GM18870 (cell line): ENCODE measurements at regions not wholly inside any gene's neighbourhood (a gene's known extent, or its start where the extent isn't known, plus 50 kb on each side); places are given as distances from the start of the nearest gene placed in this dataset.
"Not testable (repeated sequence)": the region's sequence is repeated elsewhere in the genome, so short reads cannot be mapped to it uniquely, and the experiment has no call there.

Experiments
- ATAC-seq: cut with Tn5 transposase; IDR thresholded peaks from one replicate; pipeline ENCODE4 v1.9.1; 2021; ENCODE audit warnings: moderate library complexity; ENCODE audit not compliant: unreplicated experiment

- ATAC-seq = no peak
Measured at GRCh38 chr3:181974198-181974597, 262.5 kb downstream of the SOX2 start.

DNA sequence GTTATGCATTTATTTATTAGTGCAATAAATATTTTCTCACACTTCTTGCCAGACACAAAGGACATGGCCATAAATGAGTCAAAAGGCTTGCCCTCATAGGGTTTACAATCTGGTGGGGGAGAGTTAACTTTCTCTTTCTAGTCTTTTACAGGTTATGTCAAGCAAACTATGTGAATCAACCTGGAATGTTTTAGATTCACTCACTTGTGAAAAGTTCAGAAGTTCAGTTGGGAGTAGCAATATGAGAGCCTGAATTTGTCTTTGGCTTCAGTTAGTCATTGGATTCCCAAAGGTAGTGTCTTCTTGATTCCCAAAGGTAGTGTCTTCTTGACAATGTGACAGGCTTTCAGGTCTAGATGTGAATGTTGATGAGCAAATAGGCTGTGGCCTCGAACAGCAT is 264.8 kb downstream of the SOX2 start:
- ATAC-seq = no peak

DNA sequence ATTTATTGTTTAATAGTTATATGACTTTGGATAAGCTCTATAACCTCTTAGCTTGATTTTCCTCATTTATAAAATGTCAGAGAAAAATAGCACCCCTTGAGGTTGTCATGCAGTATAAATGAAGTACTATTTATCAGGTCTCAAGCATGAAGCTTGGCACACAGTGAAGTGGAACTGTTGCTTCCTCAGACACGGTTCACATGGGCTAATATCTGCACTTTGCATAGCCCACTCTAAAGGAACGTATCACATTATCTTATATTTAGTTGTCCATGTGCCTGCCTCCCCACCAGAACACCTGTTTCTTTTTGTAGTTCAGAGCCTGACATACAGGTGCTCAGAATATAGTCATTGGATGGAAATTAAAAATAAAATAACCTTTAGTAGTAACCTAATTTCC is 273.7 kb downstream of the SOX2 start:
- no peak for ATAC-seq

DNA sequence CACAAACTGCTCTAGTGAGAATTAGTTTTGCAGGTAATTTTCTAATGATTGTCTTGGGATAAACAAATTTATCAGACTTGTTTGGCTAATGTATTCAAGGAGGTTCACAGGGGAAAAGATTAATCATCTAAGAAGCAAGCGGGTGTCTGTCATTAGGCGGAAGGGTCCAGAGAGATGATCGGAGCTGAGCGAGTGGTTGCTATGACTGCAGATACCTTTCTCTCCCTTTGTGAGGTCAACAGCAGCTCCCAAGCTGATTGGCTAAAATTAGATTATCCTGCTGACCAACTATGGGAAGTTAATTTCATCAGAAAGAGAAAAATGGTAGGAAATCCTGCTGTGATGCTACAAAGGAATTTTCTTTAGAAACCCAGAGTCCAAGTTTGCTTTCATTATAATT is 276.0 kb downstream of the SOX2 start:
- ATAC-seq = no peak

DNA sequence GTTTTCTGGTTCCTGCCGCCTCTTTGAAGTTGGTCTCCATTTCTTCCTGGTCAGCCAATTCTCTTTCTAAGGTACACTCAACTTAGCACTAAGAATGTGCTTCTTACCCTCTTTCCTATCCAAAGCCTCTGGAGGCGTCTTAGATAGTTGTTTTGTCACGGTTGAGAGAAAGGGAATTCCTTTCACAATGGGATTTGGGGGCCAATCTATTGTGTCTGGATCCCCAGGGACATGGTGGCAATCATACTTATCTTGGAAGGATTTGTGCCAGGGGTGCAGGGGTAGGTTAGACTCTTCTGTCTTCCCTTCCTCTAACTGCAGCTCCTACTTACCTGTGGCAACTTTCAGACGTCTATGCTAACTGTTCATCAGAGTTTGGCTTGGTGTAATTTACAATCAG is 287.1 kb downstream of the SOX2 start:
- no peak for ATAC-seq

DNA sequence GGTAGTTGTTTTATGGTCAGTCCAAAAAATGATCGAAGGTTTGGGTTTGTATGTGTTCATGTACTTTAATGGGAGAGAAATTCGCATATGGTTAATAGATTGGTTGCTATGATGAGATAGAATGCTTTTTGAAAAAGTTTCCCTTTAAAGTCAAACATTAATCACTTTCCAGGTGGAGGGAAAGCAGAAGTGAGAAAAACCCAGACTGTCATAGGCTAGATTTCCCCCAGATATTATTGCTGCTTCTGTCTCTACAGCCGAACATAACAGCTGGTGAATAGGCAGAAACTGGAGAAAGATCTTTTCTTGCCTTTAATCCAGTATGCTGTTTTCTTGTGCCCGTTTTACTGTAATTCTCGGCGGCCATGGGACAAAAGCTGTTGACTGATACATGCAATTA is 287.6 kb downstream of the SOX2 start:
- peak; percentile 84 for ATAC-seq

GRCh38 chr3:182000447-182000846 is 288.7 kb downstream of the SOX2 start:
- ATAC-seq = no peak

- ATAC-seq = no peak
Measured at GRCh38 chr3:182005219-182005618, 293.5 kb downstream of the SOX2 start.

GRCh38 chr3:182005701-182006100 is 294.0 kb downstream of the SOX2 start:
- ATAC-seq = no peak

DNA sequence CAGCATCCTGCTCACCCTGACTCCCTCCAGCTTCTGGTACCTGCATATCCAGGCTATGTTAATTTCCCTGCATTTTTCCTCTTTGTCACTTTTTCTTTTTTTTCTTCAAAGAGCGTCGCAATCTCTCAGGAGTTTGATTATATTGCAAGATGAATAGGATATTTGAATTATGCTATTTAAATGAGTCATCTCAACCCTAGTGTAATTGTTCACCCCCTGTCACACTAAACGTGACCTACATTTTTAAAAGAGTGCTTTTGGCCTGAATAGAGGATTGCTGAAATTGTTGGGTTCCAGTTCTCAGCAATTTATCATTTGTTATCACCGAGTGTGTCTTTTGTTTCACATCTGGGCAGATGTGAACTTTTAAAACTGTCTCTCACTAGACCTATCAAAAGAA is 294.7 kb downstream of the SOX2 start:
- ATAC-seq = no peak

DNA sequence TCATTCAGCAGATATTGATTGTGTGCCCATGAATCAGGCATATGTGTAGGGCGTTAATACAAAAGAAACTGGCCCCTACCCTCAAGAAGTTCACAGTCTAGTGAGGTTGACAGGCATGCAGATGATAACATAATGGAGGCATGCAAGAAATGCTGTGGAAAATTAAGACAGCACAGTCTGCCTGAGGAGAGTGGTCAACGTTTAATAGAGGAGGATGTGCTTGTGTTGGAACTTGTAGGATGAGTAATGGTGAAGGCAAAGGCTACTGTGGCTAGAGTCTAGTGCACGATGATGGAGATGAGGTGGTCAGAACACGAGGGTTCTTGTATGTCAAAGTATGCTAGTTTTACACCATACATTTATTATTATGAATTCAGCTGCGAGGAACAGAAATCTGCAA is 295.7 kb downstream of the SOX2 start:
- ATAC-seq = no peak

DNA sequence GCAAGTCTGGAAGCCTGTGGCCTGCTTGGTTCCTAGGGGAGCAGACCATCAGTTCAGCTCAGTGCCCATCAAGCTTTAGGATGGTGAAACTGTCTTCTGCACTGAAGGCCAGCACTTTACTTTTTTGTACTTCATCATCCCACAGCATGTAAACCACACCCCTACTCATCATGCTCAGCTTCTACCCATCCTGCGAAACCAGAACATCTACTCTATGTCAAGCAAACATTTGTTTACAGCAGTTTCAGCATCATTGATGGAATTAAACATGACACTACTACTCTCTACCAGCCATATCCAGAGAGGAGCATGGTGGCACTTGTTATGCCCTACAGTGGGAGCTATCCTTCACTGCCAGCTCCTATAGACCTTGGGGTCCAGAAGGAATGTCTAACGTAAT is 306.6 kb downstream of the SOX2 start:
- ATAC-seq = no peak

DNA sequence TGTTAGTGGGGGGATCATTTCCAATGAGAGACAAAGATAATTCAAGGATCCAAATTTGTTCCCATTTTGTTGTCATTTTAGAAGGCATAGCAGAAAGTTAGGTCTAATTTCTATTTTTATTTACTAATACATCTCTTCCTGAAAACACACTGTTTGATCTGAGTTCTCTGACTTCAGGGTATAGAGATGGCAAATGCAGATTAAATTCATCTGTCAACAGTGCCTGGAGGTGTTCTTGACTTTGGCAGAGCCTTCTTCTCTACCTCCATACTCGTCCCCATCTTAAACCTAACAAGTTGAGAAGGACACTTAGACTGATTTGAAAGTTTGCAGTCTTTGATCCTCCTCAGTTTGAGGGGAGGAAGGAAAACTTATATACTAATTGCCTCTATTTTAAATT is 308.2 kb downstream of the SOX2 start:
- no peak for ATAC-seq

DNA sequence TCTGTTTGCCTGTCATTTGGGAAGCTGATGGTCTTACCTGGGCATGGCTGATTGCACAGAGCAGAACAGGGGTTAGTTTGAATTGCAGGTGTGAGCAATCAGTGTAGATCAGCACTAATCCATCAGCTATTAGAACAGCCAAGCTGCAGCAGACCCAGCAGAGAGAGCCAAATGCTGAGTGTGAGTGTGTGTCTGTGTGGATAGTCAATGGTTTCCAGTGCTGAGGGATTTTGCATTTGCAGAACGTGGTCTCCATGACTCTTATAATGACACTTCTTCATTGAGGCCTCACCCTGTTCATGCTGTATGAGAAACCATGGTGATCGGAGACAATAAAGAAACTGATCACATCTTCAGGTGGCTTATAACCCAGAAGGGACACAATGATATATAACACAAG is 312.1 kb downstream of the SOX2 start:
- ATAC-seq = no peak

- ATAC-seq = no peak
Measured at GRCh38 chr3:182027366-182027765, 315.6 kb downstream of the SOX2 start.

GRCh38 chr3:182028081-182028480 is 316.4 kb downstream of the SOX2 start:
- ATAC-seq = no peak

DNA sequence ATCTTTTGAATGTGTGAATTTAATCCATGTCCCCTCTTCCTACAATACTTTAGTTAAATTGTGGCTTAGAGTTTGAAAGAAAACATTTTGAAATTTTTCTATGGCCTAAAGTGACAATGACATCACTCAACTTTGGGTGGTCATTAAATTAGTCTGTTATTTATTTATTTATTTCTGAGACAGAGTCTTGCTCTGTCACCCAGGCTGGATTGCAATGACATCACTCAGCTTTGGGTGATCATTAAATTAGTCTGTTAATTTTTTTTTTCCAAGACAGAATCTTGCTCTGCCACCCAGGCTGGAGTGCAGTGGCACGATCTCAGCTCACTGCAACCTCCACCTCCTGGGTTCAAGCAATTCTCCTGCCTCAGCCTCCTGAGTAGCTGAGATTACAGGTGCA is 322.5 kb downstream of the SOX2 start:
- not testable (repeated sequence) for ATAC-seq

- no peak for ATAC-seq
Measured at GRCh38 chr3:182035324-182035723, 323.6 kb downstream of the SOX2 start.

DNA sequence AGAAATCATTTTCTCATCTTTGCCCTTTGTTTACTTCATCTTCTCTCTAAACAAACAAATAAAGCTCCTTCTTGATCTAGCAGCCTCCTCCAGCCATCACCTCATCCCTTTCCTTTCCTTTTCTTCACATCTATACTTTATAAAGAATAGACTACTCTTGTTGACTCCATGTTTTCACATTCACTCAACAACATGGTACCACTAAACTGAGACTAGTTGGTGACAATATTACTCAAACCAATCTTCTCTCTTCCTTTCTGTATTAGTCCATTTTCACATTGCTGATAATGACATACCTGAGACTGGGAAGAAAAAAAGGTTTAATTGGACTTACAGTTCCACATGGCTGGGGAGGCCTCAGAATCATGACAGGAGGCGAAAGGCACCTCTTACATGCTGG is 324.7 kb downstream of the SOX2 start:
- ATAC-seq = no peak

GRCh38 chr3:182041668-182042291 is 330.1 kb downstream of the SOX2 start:
- ATAC-seq = no peak

- ATAC-seq = no peak
Measured at GRCh38 chr3:182045736-182046135, 334.0 kb downstream of the SOX2 start.

- no peak for ATAC-seq
Measured at GRCh38 chr3:182046166-182046764, 334.5 kb downstream of the SOX2 start.

DNA sequence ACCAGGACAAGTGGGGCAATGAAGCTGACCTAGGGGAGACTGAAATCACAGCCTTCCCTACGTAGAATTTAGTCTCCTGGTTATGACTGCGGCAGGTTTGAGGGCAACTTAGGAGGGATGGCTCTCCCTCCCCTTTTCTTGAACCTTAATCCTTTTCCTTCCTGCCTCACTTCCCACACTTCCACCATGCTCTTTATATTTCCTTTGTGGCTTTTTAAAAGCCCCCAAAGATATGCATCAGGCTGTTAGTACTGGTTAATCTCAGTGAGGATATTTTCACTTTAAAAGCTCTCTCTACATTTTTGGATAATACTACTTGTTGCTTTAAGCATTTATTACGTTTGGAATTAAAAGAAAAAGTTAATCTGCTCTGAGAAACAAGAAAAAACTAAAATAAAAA is 339.2 kb downstream of the SOX2 start:
- ATAC-seq = no peak
